Liver (tissue), 8 donors: ENCODE measurements at regions not wholly inside any gene's neighbourhood (a gene's known extent, or its start where the extent isn't known, plus 50 kb on each side); places are given as distances from the start of the nearest gene placed in this dataset.

ENCODE experiments used
- DNase-seq: peaks from one replicate; pipeline ENCODE4 v3.0.0-alpha.2; 2017; ENCODE audit warnings: low spot score
- H3K27ac ChIP-seq, 2 donors: one replicate each; pipeline ENCODE4 v1.7.0; 2013; ENCODE audit warnings: inconsistent platforms in 2 of 2, low read length in 2 of 2, control low read depth in 1 of 2, low read depth in 1 of 2, mild to moderate bottlenecking in 1 of 2
- H3K27me3 ChIP-seq, 4 donors: one replicate each; pipeline versions ENCODE4 v1.6.1 to v1.7.0; 2013; ENCODE audit warnings: low read length in 3 of 4, inconsistent platforms in 1 of 4, mild to moderate bottlenecking in 1 of 4, moderate library complexity in 1 of 4; ENCODE audit not compliant: control insufficient read depth in 4 of 4, insufficient read depth in 4 of 4
- H3K36me3 ChIP-seq, 4 donors: one replicate each; pipeline versions ENCODE4 v1.6.1 to v1.7.0; 2013; ENCODE audit warnings: low read length in 3 of 4, mild to moderate bottlenecking in 3 of 4, low read depth in 1 of 4, moderate library complexity in 1 of 4; ENCODE audit not compliant: control insufficient read depth in 4 of 4, insufficient read depth in 3 of 4
- H3K4me1 ChIP-seq, 4 donors: one replicate each; pipeline versions ENCODE4 v1.6.1 to v1.7.0; 2013; ENCODE audit warnings: low read length in 3 of 4, mild to moderate bottlenecking in 3 of 4, moderate library complexity in 1 of 4; ENCODE audit not compliant: control insufficient read depth in 4 of 4, insufficient read depth in 4 of 4
- H3K4me3 ChIP-seq, 3 donors: one replicate each; pipeline versions ENCODE4 v1.6.1 to v1.7.0; 2013; ENCODE audit warnings: low read length in 3 of 3, control low read depth in 1 of 3, low read depth in 1 of 3, mild to moderate bottlenecking in 1 of 3
- H3K9ac ChIP-seq, 2 donors: one replicate each; pipeline ENCODE4 v1.7.0; 2013; ENCODE audit warnings: low read length in 2 of 2, mild to moderate bottlenecking in 2 of 2, moderate library complexity in 2 of 2, control low read depth in 1 of 2, low read depth in 1 of 2
- H3K9me3 ChIP-seq, 4 donors: one replicate each; pipeline versions ENCODE4 v1.6.1 to v1.7.0; 2013; ENCODE audit warnings: low read length in 3 of 4; ENCODE audit not compliant: control insufficient read depth in 4 of 4
- ATF3 ChIP-seq: IDR thresholded peaks from 2 replicates; pipeline ENCODE4 v1.6.1; 2016; ENCODE audit warnings: antibody characterized with exemption
- CTCF ChIP-seq: fragments of 150-350 bp; IDR thresholded peaks from 2 replicates; pipeline ENCODE4 v1.5.1; 2017; ENCODE audit warnings: improper control_type of control experiment, low read depth, low read length; ENCODE audit not compliant: missing input control
- EGR1 ChIP-seq, 2 donors: IDR thresholded peaks; 2 replicates each; pipeline ENCODE4 v1.6.1; 2016 to 2018; ENCODE audit warnings: antibody characterized with exemption in 2 of 2, low read depth in 2 of 2
- FOXA1 ChIP-seq: IDR thresholded peaks from 2 replicates; pipeline ENCODE4 v1.6.1; 2016; ENCODE audit warnings: antibody characterized with exemption
- FOXA2 ChIP-seq: IDR thresholded peaks from 2 replicates; pipeline ENCODE4 v1.6.1; 2016; ENCODE audit warnings: antibody characterized with exemption
- GABPA ChIP-seq, 2 donors: IDR thresholded peaks in 1 of 2; conservative IDR thresholded peaks in 1 of 2; 2 replicates each; pipeline ENCODE4 v1.6.1; 2016; ENCODE audit warnings: antibody characterized with exemption in 2 of 2, mild to moderate bottlenecking in 1 of 2, moderate library complexity in 1 of 2
- HNF4A ChIP-seq, 2 donors: conservative IDR thresholded peaks; 2 replicates each; pipeline ENCODE4 v1.6.1; 2016; ENCODE audit warnings: antibody characterized with exemption in 2 of 2, mild to moderate bottlenecking in 2 of 2
- HNF4G ChIP-seq: IDR thresholded peaks from 2 replicates; pipeline ENCODE4 v1.6.1; 2016; ENCODE audit warnings: antibody characterized with exemption
- JUND ChIP-seq, 2 donors: IDR thresholded peaks; 2 replicates each; pipeline ENCODE4 v1.6.1; 2016; ENCODE audit warnings: antibody characterized with exemption in 2 of 2
- MAX ChIP-seq: IDR thresholded peaks from 2 replicates; pipeline ENCODE4 v1.6.1; 2016; ENCODE audit warnings: antibody characterized with exemption
- NR2F2 ChIP-seq: IDR thresholded peaks from 2 replicates; pipeline ENCODE4 v1.6.1; 2016; ENCODE audit warnings: antibody characterized with exemption
- RAD21 ChIP-seq, 2 donors: IDR thresholded peaks; 2 replicates each; pipeline ENCODE4 v1.6.1; 2016; ENCODE audit warnings: antibody characterized with exemption in 2 of 2, mild to moderate bottlenecking in 2 of 2
- REST ChIP-seq: IDR thresholded peaks from 2 replicates; pipeline ENCODE4 v1.6.1; 2016; ENCODE audit warnings: antibody characterized with exemption, mild to moderate bottlenecking
- RXRA ChIP-seq, 2 donors: IDR thresholded peaks; 2 replicates each; pipeline ENCODE4 v1.6.1; 2017 to 2018; ENCODE audit warnings: antibody characterized with exemption in 2 of 2, mild to moderate bottlenecking in 1 of 2
- SP1 ChIP-seq: IDR thresholded peaks from 2 replicates; pipeline ENCODE4 v1.6.1; 2018; ENCODE audit warnings: antibody characterized with exemption, mild to moderate bottlenecking
- TAF1 ChIP-seq: conservative IDR thresholded peaks from 2 replicates; pipeline ENCODE4 v1.6.1; 2016; ENCODE audit warnings: antibody characterized with exemption, mild to moderate bottlenecking
- YY1 ChIP-seq: IDR thresholded peaks from 2 replicates; pipeline ENCODE4 v1.6.1; 2016; ENCODE audit warnings: antibody characterized with exemption, mild to moderate bottlenecking
- ZBTB33 ChIP-seq: IDR thresholded peaks from 2 replicates; pipeline ENCODE4 v1.6.1; 2016; ENCODE audit warnings: antibody characterized with exemption
- WGBS: extraction: QIAGEN DNeasy Blood & Tissue Kit; methylation state at CpG from one replicate; pipeline ENCODE4 v1.1.7; 2013; 5-methylcytosine and 5-hydroxymethylcytosine counted together
- donor health status: healthy.
- donor health status: healthy.
- donor health status: healthy.
- donor health status: healthy.
- donor health status: healthy.

GRCh38 chr3:146817704-146818103, 212.6 kb upstream of the PLSCR5 start:
- WGBS = 52% methylated on average over 2 of the region's 2 CpGs
- Histone ChIP-seq H3K4me3 (no peak overlapping the region), H3K27ac (no peak overlapping the region), H3K36me3 (no peaks in the 10 kb centered on the region), H3K9ac (no peak overlapping the region), H3K4me1 (no peaks in the 10 kb centered on the region), H3K27me3 (no peaks in the 10 kb centered on the region), H3K9me3 (no peaks in the 10 kb centered on the region)
- DNase-seq = no peak
- TF ChIP-seq REST (no peak), RAD21 (IDR thresholded peaks at IDR 0.05) (peak; percentile 15 to 31)

GRCh38 chr3:146814601-146815315, 209.6 kb upstream of the PLSCR5 start:
- Histone ChIP-seq H3K4me1 (no peaks in the 10 kb centered on the region), H3K36me3 (no peaks in the 10 kb centered on the region), H3K9ac (no peak overlapping the region), H3K27me3 (no peaks in the 10 kb centered on the region), H3K4me3 (no peak overlapping the region), H3K9me3 (no peaks in the 10 kb centered on the region), H3K27ac (no peak overlapping the region)
- WGBS = 73% methylated on average over 1 of the region's 1 CpG
- TF ChIP-seq ATF3 (no peak), ZBTB33 (no peak), MAX (no peak), RAD21 (IDR thresholded peaks at IDR 0.05) (no peak), EGR1 (IDR thresholded peaks at IDR 0.05; ENCODE audit: low read depth in 2 of 2) (no peak), FOXA2 (no peak), SP1 (no peak), GABPA (IDR thresholded peaks at IDR 0.05 in 1 of 2, conservative IDR thresholded peaks at IDR 0.05 in 1 of 2) (no peak), NR2F2 (no peak), REST (no peak), HNF4G (no peak), TAF1 (no peak), RXRA (IDR thresholded peaks at IDR 0.05) (no peak), JUND (IDR thresholded peaks at IDR 0.05) (no peak), HNF4A (conservative IDR thresholded peaks at IDR 0.05) (no peak), YY1 (no peak), FOXA1 (no peak), CTCF (no peak)
- DNase-seq = no peak
